GM18868 (cell line): ENCODE measurements at regions not wholly inside any gene's neighbourhood (a gene's known extent, or its start where the extent isn't known, plus 50 kb on each side); places are given as distances from the start of the nearest gene placed in this dataset.
"Not testable (repeated sequence)": the region's sequence is repeated elsewhere in the genome, so short reads cannot be mapped to it uniquely, and the experiment has no call there.

Experiments
- ATAC-seq: cut with Tn5 transposase; IDR thresholded peaks from one replicate; pipeline ENCODE4 v1.9.1; 2021; ENCODE audit warnings: mild to moderate bottlenecking, moderate library complexity; ENCODE audit not compliant: unreplicated experiment

GRCh38 chr13:111658145-111659100 lies 338.0 kb downstream of the TEX29 start:
- ATAC-seq: no peak

GRCh38 chr13:111659219-111659775 lies 338.9 kb downstream of the TEX29 start:
- no peak for ATAC-seq

GRCh38 chr13:111659842-111660241 lies 339.4 kb downstream of the TEX29 start:
- no peak for ATAC-seq

GRCh38 chr13:111661052-111661451 lies 340.6 kb downstream of the TEX29 start:
- no peak for ATAC-seq

- no peak for ATAC-seq
These were observed 341.3 kb downstream of the TEX29 start for GRCh38 chr13:111661776-111662175.

- ATAC-seq: no peak
These were observed 342.0 kb downstream of the TEX29 start for GRCh38 chr13:111662451-111662850.

- no peak for ATAC-seq
These were observed 342.5 kb downstream of the TEX29 start for GRCh38 chr13:111662895-111663294.

GRCh38 chr13:111663505-111663904 lies 343.1 kb downstream of the TEX29 start:
- no peak for ATAC-seq

GRCh38 chr13:111663953-111664421 lies 343.5 kb downstream of the TEX29 start:
- ATAC-seq: no peak

GRCh38 chr13:111664696-111665095 lies 344.3 kb downstream of the TEX29 start:
- ATAC-seq: no peak

GRCh38 chr13:111665691-111666095 lies 345.3 kb downstream of the TEX29 start:
- ATAC-seq: no peak

GRCh38 chr13:111666164-111666776 lies 345.8 kb downstream of the TEX29 start:
- ATAC-seq: no peak

- ATAC-seq: no peak
These were observed 347.3 kb downstream of the TEX29 start for GRCh38 chr13:111667757-111668156.

GRCh38 chr13:111668451-111668850 lies 348.0 kb downstream of the TEX29 start:
- ATAC-seq: no peak

- ATAC-seq: not testable (repeated sequence)
These were observed 351.8 kb downstream of the TEX29 start for GRCh38 chr13:111672198-111672597.

- not testable (repeated sequence) for ATAC-seq
These were observed 357.9 kb downstream of the TEX29 start for GRCh38 chr13:111678120-111678882.

- not testable (repeated sequence) for ATAC-seq
These were observed 359.2 kb downstream of the TEX29 start for GRCh38 chr13:111679645-111680044.

GRCh38 chr13:111680100-111680499 lies 359.7 kb downstream of the TEX29 start:
- not testable (repeated sequence) for ATAC-seq

GRCh38 chr13:111692028-111692427 lies 371.6 kb downstream of the TEX29 start:
- not testable (repeated sequence) for ATAC-seq

GRCh38 chr13:111696121-111696520 lies 370.8 kb upstream of the SOX1 start:
- ATAC-seq: not testable (repeated sequence)

GRCh38 chr13:111702059-111702458 lies 364.9 kb upstream of the SOX1 start:
- ATAC-seq: not testable (repeated sequence)
